Medulla oblongata (tissue), 1 donor: ENCODE measurements at regions not wholly inside any gene's neighbourhood (a gene's known extent, or its start where the extent isn't known, plus 50 kb on each side); places are given as distances from the start of the nearest gene placed in this dataset.
"Not testable (repeated sequence)": the region's sequence is repeated elsewhere in the genome, so short reads cannot be mapped to it uniquely, and the experiment has no call there.

Experiments used
- DNase-seq: peaks from one replicate; pipeline ENCODE4 v3.0.0-alpha.2; 2015; ENCODE audit errors: extremely low spot score

DNA sequence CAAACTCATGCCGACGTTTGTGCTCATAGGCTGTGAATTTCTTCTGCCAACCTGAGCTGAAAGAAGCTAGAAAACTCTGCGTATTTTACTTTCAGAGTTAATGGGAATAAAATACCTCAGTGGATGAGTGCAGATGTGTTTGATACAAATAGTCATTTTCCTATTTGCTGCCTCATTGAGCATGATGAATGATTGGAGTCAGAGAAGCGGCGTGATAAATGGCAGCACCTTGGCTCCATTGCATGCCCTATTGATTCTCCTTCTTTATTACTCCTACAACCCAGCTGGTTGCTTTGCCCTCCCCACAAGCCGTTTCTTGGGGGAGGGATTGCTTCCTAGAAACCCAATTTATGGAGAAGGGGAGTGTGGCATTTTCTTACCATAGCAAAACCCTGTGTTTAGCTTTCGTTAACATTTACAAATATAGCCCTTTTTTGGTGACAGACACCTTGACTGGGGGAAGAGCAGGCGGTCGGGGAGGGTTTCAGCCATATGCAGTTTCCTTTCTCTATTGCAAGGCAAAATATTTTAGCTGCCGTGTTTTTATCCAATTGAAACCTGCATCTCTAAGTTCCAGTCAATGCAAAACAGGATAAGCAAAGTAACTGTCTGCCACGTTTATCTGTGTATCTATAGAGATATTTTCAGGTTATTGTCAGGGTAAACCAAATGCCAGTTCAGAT lies 93.1 kb upstream of the TBCA start:
- no peak for DNase-seq

GRCh38 chr5:77867914-77868313 lies 91.8 kb upstream of the TBCA start:
- DNase-seq: peak; percentile 64

DNA sequence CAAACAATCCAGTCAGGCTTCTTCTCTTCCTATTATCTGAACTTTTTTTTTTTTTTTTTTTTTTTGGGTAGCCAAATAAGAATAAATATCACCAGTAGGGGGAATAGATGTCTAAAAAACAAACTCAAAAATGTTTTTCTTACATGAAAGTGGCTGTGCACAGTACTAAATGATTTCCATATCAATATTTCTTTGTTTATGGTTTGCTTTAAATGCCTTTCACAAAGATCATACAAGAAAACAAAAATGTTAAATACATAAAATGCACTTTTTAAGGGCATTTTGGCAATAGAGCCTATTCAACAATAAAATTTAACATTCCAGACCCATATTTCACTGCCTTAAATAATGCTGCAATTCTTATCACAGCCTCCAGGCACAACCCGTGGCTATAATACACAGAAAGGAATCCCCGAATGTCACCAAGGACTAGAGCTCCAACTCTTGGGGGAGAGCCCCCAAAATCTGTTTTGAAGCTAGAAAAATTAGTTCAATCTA lies 91.1 kb upstream of the TBCA start:
- DNase-seq: peak; percentile 33

- DNase-seq: no peak
Observed at GRCh38 chr5:77866198-77866597, 90.1 kb upstream of the TBCA start.

DNA sequence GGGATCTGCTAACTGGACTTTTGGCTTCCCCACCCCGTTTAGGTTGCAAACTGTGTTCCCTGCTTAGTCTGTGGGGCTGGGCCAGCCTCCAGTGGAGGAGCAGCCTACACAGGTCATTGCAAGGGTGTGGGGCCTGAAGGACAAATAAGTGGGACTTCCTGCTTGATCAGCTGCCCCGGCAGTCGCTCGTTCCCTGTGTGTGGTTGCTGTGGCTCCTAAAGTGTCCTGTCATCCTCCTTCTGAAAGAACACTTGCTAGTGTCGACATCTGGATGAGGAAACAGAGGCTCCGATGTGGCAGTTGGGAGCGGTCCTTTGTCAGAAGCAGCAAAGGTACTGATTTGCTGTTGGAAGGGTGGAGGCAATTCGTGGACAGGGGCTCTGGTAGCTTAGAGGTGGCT lies 88.9 kb upstream of the TBCA start:
- no peak for DNase-seq

GRCh38 chr5:77863181-77863580 lies 87.0 kb upstream of the TBCA start:
- DNase-seq: no peak

DNA sequence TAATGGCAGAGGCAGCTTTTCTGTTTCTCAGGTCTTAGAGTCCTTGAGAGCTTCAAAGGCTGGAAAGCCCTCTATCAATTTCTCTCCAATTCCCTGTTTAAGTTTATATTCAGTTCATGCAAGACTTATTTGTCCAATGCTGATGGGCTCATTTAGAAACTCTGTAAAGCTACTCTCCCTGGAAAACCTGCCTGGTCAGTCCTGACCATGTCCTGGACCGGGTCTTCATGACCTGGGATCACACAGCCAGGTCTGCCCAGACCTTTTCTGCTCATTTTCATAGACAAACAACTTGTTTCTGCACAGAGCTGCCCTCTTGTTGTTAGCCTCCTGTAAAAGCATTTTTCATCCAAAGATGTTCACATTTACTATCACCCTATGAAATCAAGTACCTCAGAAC lies 85.4 kb upstream of the TBCA start:
- DNase-seq: no peak

GRCh38 chr5:77859306-77859705 lies 83.2 kb upstream of the TBCA start:
- no peak for DNase-seq

DNA sequence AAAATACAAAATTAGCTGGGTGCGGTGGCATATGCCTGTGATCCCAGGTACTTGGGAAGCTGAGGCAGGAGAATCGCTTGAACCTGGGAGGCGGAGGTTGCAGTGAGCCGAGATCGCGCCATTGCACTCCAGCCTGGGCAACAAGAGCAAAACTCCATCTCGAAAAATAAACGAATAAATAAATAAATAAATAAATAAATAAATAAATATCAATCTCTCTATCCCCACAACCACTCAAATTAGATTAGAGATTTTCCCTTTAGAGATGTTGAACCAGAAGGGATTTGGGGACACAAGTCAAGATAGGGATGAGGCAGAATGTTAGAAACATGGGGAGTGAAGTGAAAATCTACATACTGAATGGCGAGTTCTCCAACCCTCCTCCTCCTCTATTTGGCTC lies 82.5 kb upstream of the TBCA start:
- DNase-seq: not testable (repeated sequence)

DNA sequence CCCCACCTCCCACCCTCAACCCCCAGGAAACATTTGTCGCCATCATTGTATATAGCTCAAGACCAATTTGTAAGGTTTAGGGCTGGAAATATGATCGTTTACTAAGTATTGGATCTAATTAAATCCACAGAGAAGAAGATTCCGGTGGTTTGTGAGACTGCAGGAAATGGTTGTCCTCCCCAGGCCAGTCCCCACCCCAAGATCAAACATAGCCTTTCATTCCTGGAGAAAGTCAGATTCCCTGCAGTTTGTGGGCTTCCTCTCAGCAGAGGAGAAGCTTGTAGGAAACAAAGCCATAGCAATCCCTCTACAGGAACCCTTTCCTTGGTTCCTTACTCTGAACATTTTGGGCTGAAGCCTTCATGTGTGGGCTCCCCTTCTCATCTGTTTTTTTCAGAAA lies 79.2 kb upstream of the TBCA start:
- no peak for DNase-seq

DNA sequence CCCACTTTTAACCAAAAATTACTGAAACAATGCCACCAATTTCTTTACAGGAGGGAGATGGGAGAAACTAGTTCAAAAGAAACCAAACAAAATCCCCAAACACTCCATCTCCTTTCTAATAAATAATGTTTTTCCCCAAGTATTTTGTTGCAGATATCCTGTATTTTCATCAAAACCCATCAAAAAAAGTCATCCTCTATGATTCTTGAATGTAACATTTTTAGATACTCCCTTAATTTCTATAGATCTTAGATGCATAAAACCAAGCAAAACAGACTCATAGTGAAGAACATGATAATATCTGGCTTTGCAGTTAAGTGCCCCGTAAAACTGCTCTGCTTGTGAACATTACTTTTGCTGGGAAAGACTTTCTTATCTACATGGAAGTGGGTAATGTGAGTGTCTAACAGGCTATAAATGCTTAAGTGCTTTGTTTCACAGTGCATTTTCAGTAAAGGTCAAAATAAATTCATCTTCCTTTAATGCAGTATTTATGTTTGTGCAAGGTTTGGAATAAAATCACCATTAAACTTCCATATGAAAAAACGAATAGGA lies 77.3 kb upstream of the TBCA start:
- no peak for DNase-seq

- peak; percentile 83 for DNase-seq
Observed at GRCh38 chr5:77852514-77853352, 76.6 kb upstream of the TBCA start.

GRCh38 chr5:77852068-77852513 lies 76.0 kb upstream of the TBCA start:
- DNase-seq: no peak

DNA sequence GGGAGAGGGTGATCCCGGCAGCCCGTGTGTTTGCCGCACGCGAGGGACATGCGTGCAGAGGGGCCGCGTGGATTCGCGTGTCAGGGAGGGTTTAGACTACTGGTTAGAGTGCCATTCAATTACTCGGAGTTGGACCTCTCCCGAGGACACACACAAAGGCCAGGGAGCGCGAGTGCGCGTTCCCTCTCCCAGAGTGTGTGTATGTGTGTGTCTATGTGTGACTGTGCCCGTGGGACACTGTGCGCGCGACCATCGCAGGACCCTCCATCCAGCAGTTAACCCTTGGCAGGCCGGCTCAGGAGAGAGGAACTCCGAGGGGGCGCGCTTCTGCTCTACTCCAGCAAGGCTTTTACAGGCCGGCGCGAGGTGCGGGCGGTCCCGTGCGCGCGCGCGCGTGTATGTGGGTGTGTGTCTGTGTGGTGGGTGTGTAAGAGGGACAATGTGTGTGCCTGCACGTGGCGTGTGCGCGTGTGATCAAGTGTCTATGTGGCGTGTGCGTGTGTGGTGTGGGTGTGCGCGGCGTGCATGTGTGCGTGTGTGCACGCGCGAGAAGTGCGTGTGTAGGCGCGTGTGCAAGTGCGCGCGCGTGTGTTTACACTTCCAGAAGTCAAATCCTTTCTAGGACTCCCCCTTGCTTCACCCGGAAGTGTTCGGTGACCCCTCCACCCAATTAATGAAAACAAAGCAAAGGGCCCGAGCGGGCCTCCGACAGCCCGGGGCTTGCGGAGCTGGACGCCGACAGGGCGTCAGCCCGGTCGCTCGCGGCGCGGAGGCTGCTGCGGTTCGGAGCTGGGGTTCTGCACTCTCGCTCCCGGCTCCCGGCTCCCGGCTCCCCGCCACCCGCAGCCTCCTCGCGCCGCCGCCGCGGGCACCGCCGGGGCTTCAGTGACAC lies 75.3 kb upstream of the TBCA start:
- DNase-seq: peak; percentile 33

- no peak for DNase-seq
Observed at GRCh38 chr5:77850536-77851175, 74.5 kb upstream of the TBCA start.

- DNase-seq: no peak
Observed at GRCh38 chr5:77849308-77849900, 73.3 kb upstream of the TBCA start.

- DNase-seq: peak; percentile 55
Observed at GRCh38 chr5:77847814-77848290, 71.7 kb upstream of the TBCA start.

DNA sequence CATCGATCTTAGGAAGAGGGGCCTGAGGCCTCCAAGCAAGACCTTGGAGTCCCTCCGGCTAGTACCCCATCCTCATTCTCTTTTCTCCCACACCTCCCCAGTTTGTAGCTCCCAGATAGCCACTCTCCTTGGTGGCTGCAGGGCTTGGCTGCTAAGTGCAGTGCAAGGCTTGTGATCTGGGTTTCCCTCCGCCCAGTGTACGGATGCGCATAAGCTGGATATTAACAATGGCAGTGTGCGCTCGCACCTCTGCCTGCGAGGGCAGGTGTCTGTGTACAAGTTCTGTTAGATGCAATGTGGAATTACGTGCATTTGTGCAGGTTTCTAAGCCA lies 71.0 kb upstream of the TBCA start:
- no peak for DNase-seq

GRCh38 chr5:77846422-77847128 lies 70.4 kb upstream of the TBCA start:
- DNase-seq: no peak

- no peak for DNase-seq
Observed at GRCh38 chr5:77845324-77845646, 69.1 kb upstream of the TBCA start.
